Stimulated activated CD8-positive, alpha-beta memory T cell treated with anti-CD3 and anti-CD28 coated beads, Interleukin-4, amount 100 ng/mL, for 4 hours (primary cell): ENCODE measurements at regions not wholly inside any gene's neighbourhood (a gene's known extent, or its start where the extent isn't known, plus 50 kb on each side); places are given as distances from the start of the nearest gene placed in this dataset.

Experiments used
- DNase-seq, 2 donors: peaks; one replicate each; pipeline ENCODE4 v3.0.0-alpha.2; 2020; ENCODE audit warnings: low read depth in 2 of 2, low spot score in 1 of 2

GRCh38 chr10:3723766-3724165, 61.2 kb downstream of the KLF6 start:
- no peak for DNase-seq

GRCh38 chr10:3720228-3721019, 64.6 kb downstream of the KLF6 start:
- DNase-seq, result no peak

- no peak for DNase-seq
Measured at GRCh38 chr10:3719024-3719843, 65.8 kb downstream of the KLF6 start.

- DNase-seq, result no peak
Measured at GRCh38 chr10:3716093-3716492, 68.9 kb downstream of the KLF6 start.

- DNase-seq, result no peak
Measured at GRCh38 chr10:3714967-3715366, 70.0 kb downstream of the KLF6 start.

- DNase-seq, result no peak
Measured at GRCh38 chr10:3714531-3714930, 70.5 kb downstream of the KLF6 start.

- DNase-seq, result no peak
Measured at GRCh38 chr10:3712707-3713106, 72.3 kb downstream of the KLF6 start.

- DNase-seq, result no peak
Measured at GRCh38 chr10:3711918-3712317, 73.1 kb downstream of the KLF6 start.

GRCh38 chr10:3710764-3711163, 74.2 kb downstream of the KLF6 start:
- no peak for DNase-seq

- no peak for DNase-seq
Measured at GRCh38 chr10:3709456-3710060, 75.5 kb downstream of the KLF6 start.

- no peak for DNase-seq
Measured at GRCh38 chr10:3708852-3709251, 76.2 kb downstream of the KLF6 start.

GRCh38 chr10:3704565-3705325, 80.3 kb downstream of the KLF6 start:
- DNase-seq, result no peak

GRCh38 chr10:3702569-3702968, 82.4 kb downstream of the KLF6 start:
- DNase-seq, result no peak

- DNase-seq, result no peak
Measured at GRCh38 chr10:3702056-3702546, 82.9 kb downstream of the KLF6 start.

- no peak for DNase-seq
Measured at GRCh38 chr10:3701491-3701890, 83.5 kb downstream of the KLF6 start.

- DNase-seq, result no peak
Measured at GRCh38 chr10:3700531-3701076, 84.4 kb downstream of the KLF6 start.

- DNase-seq, result no peak
Measured at GRCh38 chr10:3699916-3700315, 85.1 kb downstream of the KLF6 start.

- DNase-seq, result no peak
Measured at GRCh38 chr10:3698312-3698711, 86.7 kb downstream of the KLF6 start.

GRCh38 chr10:3693698-3694080, 91.3 kb downstream of the KLF6 start:
- no peak for DNase-seq

GRCh38 chr10:3693022-3693697, 91.8 kb downstream of the KLF6 start:
- no peak for DNase-seq
